Keratinocyte (primary cell): ENCODE measurements at regions not wholly inside any gene's neighbourhood (a gene's known extent, or its start where the extent isn't known, plus 50 kb on each side); places are given as distances from the start of the nearest gene placed in this dataset.

Experiments used
- DNase-seq: peaks from one replicate; pipeline ENCODE4 v3.0.0-alpha.2; 2011; ENCODE audit warnings: low read depth, missing footprints, low spot score
- FAIRE-seq: peaks from 2 replicates; lab custom pipeline; 2011; peaks lifted over from hg19 to GRCh38; lab: Jason Lieb, UNC
- H2AFZ ChIP-seq: 2 replicates; pipeline ENCODE4 v1.6.0; 2012; ENCODE audit warnings: low read length, control low read depth, inconsistent platforms; ENCODE audit not compliant: control insufficient read depth
- H3K27ac ChIP-seq: 2 replicates; pipeline ENCODE4 v1.5.1; 2011; ENCODE audit warnings: low read length; ENCODE audit not compliant: control insufficient read depth, insufficient read depth
- H3K27me3 ChIP-seq: 3 replicates; pipeline ENCODE4 v1.6.0; 2011; ENCODE audit warnings: low read length; ENCODE audit not compliant: control insufficient read depth, insufficient read depth; ENCODE audit errors: extremely low read depth
- H3K36me3 ChIP-seq, 2 experiments: 2 replicates in 1 of 2; 3 replicates in 1 of 2; pipeline ENCODE4 v1.5.1; 2011; ENCODE audit warnings: low read length in 2 of 2, mild to moderate bottlenecking in 1 of 2; ENCODE audit not compliant: control insufficient read depth in 2 of 2, insufficient read depth in 2 of 2; ENCODE audit errors: extremely low read depth in 1 of 2
- H3K4me1 ChIP-seq: 3 replicates; pipeline ENCODE4 v1.5.1; 2011; ENCODE audit warnings: low read length; ENCODE audit not compliant: control insufficient read depth, insufficient read depth; ENCODE audit errors: extremely low read depth
- H3K4me2 ChIP-seq: 3 replicates; pipeline ENCODE4 v1.6.0; 2011; ENCODE audit warnings: low read depth, low read length; ENCODE audit not compliant: control insufficient read depth, insufficient read depth; ENCODE audit errors: extremely low read depth
- H3K4me3 ChIP-seq, 3 experiments: fragments of 200-600 bp in 1 of 3; sonication (generic) in 1 of 3; 2 replicates in 2 of 3; 3 replicates in 1 of 3; pipeline ENCODE4 v1.5.1; 2011 to 2016; ENCODE audit warnings: low read length in 3 of 3, mild to moderate bottlenecking in 3 of 3, control low read depth in 2 of 3, inconsistent platforms in 1 of 3, low read depth in 1 of 3, mixed read lengths in 1 of 3, mixed run types in 1 of 3, moderate library complexity in 1 of 3; ENCODE audit not compliant: control insufficient read depth in 2 of 3, insufficient read depth in 2 of 3; ENCODE audit errors: extremely low read depth in 1 of 3
- H3K79me2 ChIP-seq: 2 replicates; pipeline ENCODE4 v1.6.0; 2012; ENCODE audit warnings: low read length; ENCODE audit not compliant: control insufficient read depth, insufficient read depth
- H3K9ac ChIP-seq: 3 replicates; pipeline ENCODE4 v1.6.0; 2011; ENCODE audit warnings: low read length; ENCODE audit not compliant: control insufficient read depth, insufficient read depth; ENCODE audit errors: extremely low read depth
- H3K9me1 ChIP-seq: 3 replicates; pipeline ENCODE4 v1.6.0; 2011; ENCODE audit warnings: low read length; ENCODE audit not compliant: control insufficient read depth, insufficient read depth; ENCODE audit errors: extremely low read depth
- H3K9me3 ChIP-seq: 2 replicates; pipeline ENCODE4 v1.5.1; 2012; ENCODE audit warnings: low read depth, low read length; ENCODE audit not compliant: control insufficient read depth
- H4K20me1 ChIP-seq: 3 replicates; pipeline ENCODE4 v1.6.0; 2011; ENCODE audit warnings: low read length; ENCODE audit not compliant: control insufficient read depth, insufficient read depth; ENCODE audit errors: extremely low read depth
- EZH2 ChIP-seq: IDR thresholded peaks from one replicate; pipeline ENCODE4 v1.6.1; 2012; ENCODE audit warnings: inconsistent platforms, mild to moderate bottlenecking, low read length, moderate library complexity
- dilution Hi-C: fragments of 300-500 bp; cut with MboI; formaldehyde crosslinking; loops from one replicate; pipeline ENCODE4 v1.7.0; 2020; ENCODE audit warnings: low sequenced_read_pairs; ENCODE audit not compliant: extremely low pct_ligation_motif_present
- TF ChIP-seq, protein P1 (sequence below), 3 experiments: IDR thresholded peaks in 1 of 3; conservative IDR thresholded peaks in 1 of 3; optimal IDR thresholded peaks in 1 of 3; 2 replicates in 2 of 3; 3 replicates in 1 of 3; pipeline versions ENCODE3 to v1.5.1; 2011; ENCODE audit warnings: low read length in 3 of 3, mild to moderate bottlenecking in 3 of 3, moderate library complexity in 2 of 3, control low read depth in 1 of 3, inconsistent platforms in 1 of 3; ENCODE audit not compliant: insufficient read depth in 2 of 3; ENCODE audit errors: extremely low read depth in 1 of 3

DNA sequence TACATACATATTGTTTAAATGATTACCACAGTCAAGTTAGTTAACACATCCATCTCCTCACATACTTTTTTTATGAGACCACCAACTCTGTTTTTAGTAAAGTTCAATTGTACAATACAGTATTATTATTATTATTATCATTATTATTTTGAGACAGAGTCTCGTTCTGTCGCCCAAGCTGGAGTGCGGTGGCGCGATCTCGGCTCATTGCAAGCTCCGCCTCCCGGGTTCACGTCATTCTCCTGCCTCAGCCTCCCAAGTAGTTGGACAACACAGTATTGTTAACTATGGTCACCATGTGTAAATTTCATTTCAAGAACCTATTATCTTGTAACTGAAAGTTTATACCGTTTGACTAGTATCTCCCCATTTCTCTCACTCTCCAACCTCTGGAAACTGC is 942.0 kb upstream of the FBXO33 start:
- TF ChIP-seq, protein P1, sequence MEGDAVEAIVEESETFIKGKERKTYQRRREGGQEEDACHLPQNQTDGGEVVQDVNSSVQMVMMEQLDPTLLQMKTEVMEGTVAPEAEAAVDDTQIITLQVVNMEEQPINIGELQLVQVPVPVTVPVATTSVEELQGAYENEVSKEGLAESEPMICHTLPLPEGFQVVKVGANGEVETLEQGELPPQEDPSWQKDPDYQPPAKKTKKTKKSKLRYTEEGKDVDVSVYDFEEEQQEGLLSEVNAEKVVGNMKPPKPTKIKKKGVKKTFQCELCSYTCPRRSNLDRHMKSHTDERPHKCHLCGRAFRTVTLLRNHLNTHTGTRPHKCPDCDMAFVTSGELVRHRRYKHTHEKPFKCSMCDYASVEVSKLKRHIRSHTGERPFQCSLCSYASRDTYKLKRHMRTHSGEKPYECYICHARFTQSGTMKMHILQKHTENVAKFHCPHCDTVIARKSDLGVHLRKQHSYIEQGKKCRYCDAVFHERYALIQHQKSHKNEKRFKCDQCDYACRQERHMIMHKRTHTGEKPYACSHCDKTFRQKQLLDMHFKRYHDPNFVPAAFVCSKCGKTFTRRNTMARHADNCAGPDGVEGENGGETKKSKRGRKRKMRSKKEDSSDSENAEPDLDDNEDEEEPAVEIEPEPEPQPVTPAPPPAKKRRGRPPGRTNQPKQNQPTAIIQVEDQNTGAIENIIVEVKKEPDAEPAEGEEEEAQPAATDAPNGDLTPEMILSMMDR (optimal IDR thresholded peaks at IDR 0.05 in 1 of 3, IDR thresholded peaks at IDR 0.05 in 1 of 3, conservative IDR thresholded peaks at IDR 0.05 in 1 of 3; ENCODE audit: extremely low read depth in 1 of 3, insufficient read depth in 2 of 3, low read length in 3 of 3), result no peak
- TF ChIP-seq EZH2, result no peak
- dilution Hi-C loops, result no loop called here
- FAIRE-seq, result no peak

DNA sequence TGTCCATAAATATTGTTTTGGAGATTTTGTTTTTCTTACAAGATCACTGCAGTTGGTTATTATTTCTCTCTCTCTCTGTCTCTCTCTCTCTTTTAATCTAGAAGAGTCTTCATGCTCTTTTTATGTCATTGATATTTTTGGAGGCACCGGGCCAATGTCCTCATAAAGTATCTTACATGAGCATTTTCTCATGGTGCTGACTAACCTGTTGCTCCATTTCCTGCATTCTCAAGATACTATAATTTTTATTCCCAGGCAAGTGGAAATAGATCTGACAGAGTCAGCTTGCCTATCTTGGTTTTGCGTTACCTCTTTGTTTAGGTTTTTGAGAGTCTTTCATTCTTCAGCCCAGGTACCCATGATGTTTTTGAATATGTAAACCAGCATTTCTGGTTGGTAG is 938.8 kb upstream of the FBXO33 start:
- H3K9me3 ChIP-seq, result no peaks in the 10 kb centered on the region
- no peaks in the 10 kb centered on the region for H3K9me1 ChIP-seq
- no peak for FAIRE-seq

More for the DNA sequence above, 942.0 kb upstream of the FBXO33 start:
- Histone ChIP-seq H3K4me3 (no peak overlapping the region), H3K9ac (no peak overlapping the region), H3K79me2 (no peaks in the 10 kb centered on the region), H3K27me3 (no peaks in the 10 kb centered on the region), H3K36me3 (no peaks in the 10 kb centered on the region), H3K27ac (no peak overlapping the region), H3K9me3 (no peaks in the 10 kb centered on the region), H2AFZ (no peak overlapping the region), H3K9me1 (no peaks in the 10 kb centered on the region), H3K4me2 (no peak overlapping the region), H3K4me1 (no peaks in the 10 kb centered on the region), H4K20me1 (no peaks in the 10 kb centered on the region)
- no peak for DNase-seq

More for the DNA sequence above, 938.8 kb upstream of the FBXO33 start:
- Histone ChIP-seq H3K27ac (no peak overlapping the region), H3K36me3 (no peaks in the 10 kb centered on the region), H3K27me3 (no peaks in the 10 kb centered on the region), H2AFZ (no peak overlapping the region), H4K20me1 (no peaks in the 10 kb centered on the region), H3K9ac (no peak overlapping the region), H3K4me2 (no peak overlapping the region), H3K4me1 (no peaks in the 10 kb centered on the region), H3K79me2 (no peaks in the 10 kb centered on the region), H3K4me3 (no peak overlapping the region)
- TF ChIP-seq EZH2, result no peak
- TF ChIP-seq, protein P1 (optimal IDR thresholded peaks at IDR 0.05 in 1 of 3, IDR thresholded peaks at IDR 0.05 in 1 of 3, conservative IDR thresholded peaks at IDR 0.05 in 1 of 3; ENCODE audit: extremely low read depth in 1 of 3, insufficient read depth in 2 of 3, low read length in 3 of 3), result no peak
- dilution Hi-C loops, result no loop called here
- no peak for DNase-seq
